Adrenal gland (tissue), 5 donors: ENCODE measurements at regions not wholly inside any gene's neighbourhood (a gene's known extent, or its start where the extent isn't known, plus 50 kb on each side); places are given as distances from the start of the nearest gene placed in this dataset.

Experiments used
- POLR2A ChIP-seq, 2 donors: fragments of 450-650 bp; IDR thresholded peaks; one replicate each; pipeline ENCODE4 v1.6.1; 2017; ENCODE audit warnings: antibody characterized with exemption in 2 of 2, mild to moderate bottlenecking in 2 of 2, moderate library complexity in 1 of 2
- TF ChIP-seq, protein P1 (sequence below), 6 experiments: fragments of 450-650 bp in 4 of 6; fragments of 200-600 bp in 2 of 6; sonication (generic) in 1 of 6; IDR thresholded peaks; 1 replicate in 5 of 6; 2 replicates in 1 of 6; pipeline versions ENCODE4 v1.5.1 to v1.8.0; 2016 to 2021; ENCODE audit warnings: antibody characterized with exemption in 6 of 6, mild to moderate bottlenecking in 2 of 6, moderate library complexity in 1 of 6
- donor health status: DM: no; HTN: no; CAD: no.

DNA sequence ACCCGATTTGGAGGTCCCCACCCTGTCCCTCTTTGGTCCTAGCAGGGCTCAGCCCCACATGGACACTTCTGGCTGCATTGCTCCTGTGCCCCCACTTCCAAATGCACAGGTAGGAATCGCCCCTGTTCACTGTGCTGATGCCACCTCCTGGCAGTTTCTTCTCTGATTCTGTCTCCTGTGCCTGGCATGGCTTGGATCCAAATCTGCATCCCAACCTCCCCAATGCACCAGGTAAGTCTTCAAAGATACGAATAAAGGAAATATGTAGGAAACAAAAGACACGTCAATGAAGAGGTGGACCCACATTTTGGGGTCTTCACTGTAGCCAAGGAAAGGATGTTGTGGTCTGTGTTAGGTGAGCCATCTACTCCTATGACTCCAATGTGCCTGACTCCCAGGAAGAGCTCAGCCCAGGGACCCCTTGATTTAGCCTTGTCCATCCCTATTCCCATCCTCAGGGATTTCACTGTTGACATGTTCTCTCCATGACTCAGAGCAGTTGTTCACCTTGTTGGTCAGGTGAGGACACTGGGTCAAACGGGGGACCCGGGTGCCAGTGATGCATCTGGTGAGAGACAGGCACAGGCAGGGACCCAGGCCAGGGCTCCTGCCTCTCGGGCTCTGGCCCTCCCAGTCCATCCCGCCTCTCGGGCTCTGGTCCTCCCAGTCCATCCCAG is 341.8 kb downstream of the CXCL12 start:
- TF ChIP-seq, protein P1, sequence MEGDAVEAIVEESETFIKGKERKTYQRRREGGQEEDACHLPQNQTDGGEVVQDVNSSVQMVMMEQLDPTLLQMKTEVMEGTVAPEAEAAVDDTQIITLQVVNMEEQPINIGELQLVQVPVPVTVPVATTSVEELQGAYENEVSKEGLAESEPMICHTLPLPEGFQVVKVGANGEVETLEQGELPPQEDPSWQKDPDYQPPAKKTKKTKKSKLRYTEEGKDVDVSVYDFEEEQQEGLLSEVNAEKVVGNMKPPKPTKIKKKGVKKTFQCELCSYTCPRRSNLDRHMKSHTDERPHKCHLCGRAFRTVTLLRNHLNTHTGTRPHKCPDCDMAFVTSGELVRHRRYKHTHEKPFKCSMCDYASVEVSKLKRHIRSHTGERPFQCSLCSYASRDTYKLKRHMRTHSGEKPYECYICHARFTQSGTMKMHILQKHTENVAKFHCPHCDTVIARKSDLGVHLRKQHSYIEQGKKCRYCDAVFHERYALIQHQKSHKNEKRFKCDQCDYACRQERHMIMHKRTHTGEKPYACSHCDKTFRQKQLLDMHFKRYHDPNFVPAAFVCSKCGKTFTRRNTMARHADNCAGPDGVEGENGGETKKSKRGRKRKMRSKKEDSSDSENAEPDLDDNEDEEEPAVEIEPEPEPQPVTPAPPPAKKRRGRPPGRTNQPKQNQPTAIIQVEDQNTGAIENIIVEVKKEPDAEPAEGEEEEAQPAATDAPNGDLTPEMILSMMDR (IDR thresholded peaks at IDR 0.05), result no peak
- no peak for TF ChIP-seq POLR2A (IDR thresholded peaks at IDR 0.05)
